K562 (cell line): ENCODE measurements at regions not wholly inside any gene's neighbourhood (a gene's known extent, or its start where the extent isn't known, plus 50 kb on each side); places are given as distances from the start of the nearest gene placed in this dataset.
A peak's percentile ranks its signal among the peaks of the same experiment; 100 is the strongest.

Source experiments
- CHD2 ChIP-seq: IDR thresholded peaks from 2 replicates; pipeline ENCODE4 v1.6.1; 2011; ENCODE audit warnings: low read depth, low read length
- ETV5 ChIP-seq: sonication (generic); formaldehyde crosslinking; IDR thresholded peaks from 2 replicates; pipeline ENCODE4 v1.4.0; 2020; ENCODE audit warnings: low read depth, mild to moderate bottlenecking, missing genetic modification reagents
- FOS ChIP-seq: IDR thresholded peaks from 3 replicates; pipeline ENCODE4 v1.6.1; 2011; ENCODE audit not compliant: insufficient read length; ENCODE audit errors: extremely low read depth
- MTA3 ChIP-seq: fragments of 450-650 bp; formaldehyde crosslinking; IDR thresholded peaks from 2 replicates; pipeline ENCODE4 v1.6.1; 2017; ENCODE audit warnings: mild to moderate bottlenecking, borderline replicate concordance
- NR4A1 ChIP-seq, 2 experiments: fragments of 250-450 bp in 1 of 2; fragments of 450-650 bp in 1 of 2; sonication (Bioruptor Pico) in 1 of 2; IDR thresholded peaks; 2 replicates each; pipeline versions ENCODE4 v1.4.0 to v1.6.1; 2016 to 2020; ENCODE audit warnings: mild to moderate bottlenecking in 2 of 2, missing compliant biosample characterization in 1 of 2, missing genetic modification characterization in 1 of 2, moderate library complexity in 1 of 2
- POLR3G ChIP-seq: IDR thresholded peaks from 2 replicates; pipeline ENCODE4 v1.6.1; 2011; ENCODE audit not compliant: insufficient read length, insufficient replicate concordance; ENCODE audit errors: extremely low read depth
- SNIP1 ChIP-seq: fragments of 450-650 bp; IDR thresholded peaks from 2 replicates; pipeline ENCODE4 v1.7.1; 2017; ENCODE audit warnings: low read depth, mild to moderate bottlenecking
- TCF3 ChIP-seq: sonication (generic); formaldehyde crosslinking; IDR thresholded peaks from 2 replicates; pipeline ENCODE4 v1.4.0; 2020; ENCODE audit warnings: mild to moderate bottlenecking, missing genetic modification reagents
- TSC22D4 ChIP-seq: fragments of 450-650 bp; IDR thresholded peaks from 2 replicates; pipeline ENCODE4 v1.6.1; 2016; ENCODE audit warnings: missing genetic modification characterization, missing biosample characterization, control low read depth
- ZC3H4 ChIP-seq: sonication (generic); formaldehyde crosslinking; IDR thresholded peaks from 2 replicates; pipeline ENCODE4 v1.9.0; 2021; ENCODE audit warnings: missing genetic modification reagents, borderline replicate concordance
- ZNF165 ChIP-seq: fragments of 250-450 bp; sonication (Bioruptor Pico); IDR thresholded peaks from 2 replicates; pipeline ENCODE4 v1.4.0; 2020; ENCODE audit warnings: borderline replicate concordance
- ZNF282 ChIP-seq: sonication (generic); formaldehyde crosslinking; IDR thresholded peaks from 2 replicates; pipeline ENCODE4 v1.8.1; 2023; ENCODE audit warnings: missing genetic modification reagents
- ZNF696 ChIP-seq: fragments of 250-450 bp; sonication (Bioruptor Pico); conservative IDR thresholded peaks from 2 replicates; pipeline ENCODE4 v1.4.0; 2020; ENCODE audit warnings: mild to moderate bottlenecking, moderate library complexity
- ZNF780A ChIP-seq: fragments of 250-450 bp; sonication (Bioruptor Pico); IDR thresholded peaks from 2 replicates; pipeline ENCODE4 v1.5.0; 2021; ENCODE audit warnings: mild to moderate bottlenecking
- TF ChIP-seq, protein P1 (sequence below): fragments of 450-650 bp; IDR thresholded peaks from 2 replicates; pipeline ENCODE4 v1.6.1; 2016; ENCODE audit warnings: borderline replicate concordance
- TF ChIP-seq, protein P2 (sequence below): sonication (generic); formaldehyde crosslinking; IDR thresholded peaks from 2 replicates; pipeline ENCODE4 v1.8.0; 2022; ENCODE audit warnings: mild to moderate bottlenecking, missing genetic modification reagents
- TF ChIP-seq, protein P3 (sequence below): fragments of 200-400 bp; formaldehyde crosslinking; IDR thresholded peaks from 2 replicates; pipeline ENCODE4 v1.6.1; 2017; ENCODE audit warnings: mild to moderate bottlenecking, low read depth, low read length, moderate library complexity
- TF ChIP-seq, protein P4 (sequence below): sonication (generic); formaldehyde crosslinking; IDR thresholded peaks from 2 replicates; pipeline ENCODE4 v1.8.0; 2022; ENCODE audit warnings: mild to moderate bottlenecking, missing genetic modification reagents

DNA sequence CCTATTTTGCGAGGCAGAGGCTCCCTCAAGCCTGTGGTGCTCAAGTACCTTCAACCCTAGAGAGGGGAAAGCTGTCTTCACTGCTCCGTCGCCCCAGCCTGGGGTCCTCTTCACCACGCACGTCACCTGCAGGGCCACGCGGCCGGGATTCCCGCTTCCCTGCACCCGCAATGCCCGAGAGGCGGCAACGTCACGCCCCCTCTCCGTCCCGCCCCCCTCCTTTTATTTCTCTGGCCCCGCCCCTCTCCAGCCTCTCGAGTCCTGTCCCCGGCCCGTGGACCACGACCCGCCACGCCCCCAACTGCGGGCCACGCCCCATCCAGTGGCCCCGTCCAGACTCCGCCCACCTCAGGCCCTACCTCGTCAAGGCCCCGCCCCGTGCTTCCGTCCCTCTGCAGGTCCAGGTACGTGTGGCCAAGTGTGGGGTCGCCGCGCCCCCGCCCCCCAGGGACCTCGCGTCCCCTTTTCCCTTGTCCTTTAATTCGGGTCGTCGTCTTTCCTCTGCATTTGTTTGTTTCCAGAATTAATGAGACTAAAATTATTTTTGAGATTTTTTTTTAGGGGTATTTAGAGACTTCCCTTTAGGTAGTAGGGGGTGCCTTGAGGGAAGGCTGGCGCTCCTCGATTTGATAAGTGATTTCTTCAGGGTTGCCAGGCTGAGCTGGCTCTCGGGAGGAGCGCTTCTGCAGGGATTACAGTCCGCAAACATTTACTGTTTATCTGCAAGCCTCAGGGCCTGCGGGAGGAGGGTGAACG lies 69.8 kb upstream of the BAIAP2L1 start (continued):
- TF ChIP-seq SNIP1 (no peak), ETV5 (CRISPR knock-in tag) (no peak), FOS (no peak), CHD2 (peak; percentile 26; the same call in 1 of the 2 replicates), ZNF780A (CRISPR knock-in tag) (no peak), TCF3 (CRISPR knock-in tag) (no peak), NR4A1 (CRISPR knock-in tag; IDR thresholded peaks at IDR 0.05) (no peak), NR4A1 (tag; IDR thresholded peaks at IDR 0.05) (no peak), ZNF165 (CRISPR knock-in tag) (no peak), ZNF696 (CRISPR knock-in tag) (no peak), ZNF282 (CRISPR knock-in tag) (no peak), MTA3 (no peak), ZC3H4 (CRISPR knock-in tag) (no peak), POLR3G (no peak), TSC22D4 (tag) (no peak)
- TF ChIP-seq, protein P1, sequence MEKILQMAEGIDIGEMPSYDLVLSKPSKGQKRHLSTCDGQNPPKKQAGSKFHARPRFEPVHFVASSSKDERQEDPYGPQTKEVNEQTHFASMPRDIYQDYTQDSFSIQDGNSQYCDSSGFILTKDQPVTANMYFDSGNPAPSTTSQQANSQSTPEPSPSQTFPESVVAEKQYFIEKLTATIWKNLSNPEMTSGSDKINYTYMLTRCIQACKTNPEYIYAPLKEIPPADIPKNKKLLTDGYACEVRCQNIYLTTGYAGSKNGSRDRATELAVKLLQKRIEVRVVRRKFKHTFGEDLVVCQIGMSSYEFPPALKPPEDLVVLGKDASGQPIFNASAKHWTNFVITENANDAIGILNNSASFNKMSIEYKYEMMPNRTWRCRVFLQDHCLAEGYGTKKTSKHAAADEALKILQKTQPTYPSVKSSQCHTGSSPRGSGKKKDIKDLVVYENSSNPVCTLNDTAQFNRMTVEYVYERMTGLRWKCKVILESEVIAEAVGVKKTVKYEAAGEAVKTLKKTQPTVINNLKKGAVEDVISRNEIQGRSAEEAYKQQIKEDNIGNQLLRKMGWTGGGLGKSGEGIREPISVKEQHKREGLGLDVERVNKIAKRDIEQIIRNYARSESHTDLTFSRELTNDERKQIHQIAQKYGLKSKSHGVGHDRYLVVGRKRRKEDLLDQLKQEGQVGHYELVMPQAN, result no peak
- TF ChIP-seq, protein P2, sequence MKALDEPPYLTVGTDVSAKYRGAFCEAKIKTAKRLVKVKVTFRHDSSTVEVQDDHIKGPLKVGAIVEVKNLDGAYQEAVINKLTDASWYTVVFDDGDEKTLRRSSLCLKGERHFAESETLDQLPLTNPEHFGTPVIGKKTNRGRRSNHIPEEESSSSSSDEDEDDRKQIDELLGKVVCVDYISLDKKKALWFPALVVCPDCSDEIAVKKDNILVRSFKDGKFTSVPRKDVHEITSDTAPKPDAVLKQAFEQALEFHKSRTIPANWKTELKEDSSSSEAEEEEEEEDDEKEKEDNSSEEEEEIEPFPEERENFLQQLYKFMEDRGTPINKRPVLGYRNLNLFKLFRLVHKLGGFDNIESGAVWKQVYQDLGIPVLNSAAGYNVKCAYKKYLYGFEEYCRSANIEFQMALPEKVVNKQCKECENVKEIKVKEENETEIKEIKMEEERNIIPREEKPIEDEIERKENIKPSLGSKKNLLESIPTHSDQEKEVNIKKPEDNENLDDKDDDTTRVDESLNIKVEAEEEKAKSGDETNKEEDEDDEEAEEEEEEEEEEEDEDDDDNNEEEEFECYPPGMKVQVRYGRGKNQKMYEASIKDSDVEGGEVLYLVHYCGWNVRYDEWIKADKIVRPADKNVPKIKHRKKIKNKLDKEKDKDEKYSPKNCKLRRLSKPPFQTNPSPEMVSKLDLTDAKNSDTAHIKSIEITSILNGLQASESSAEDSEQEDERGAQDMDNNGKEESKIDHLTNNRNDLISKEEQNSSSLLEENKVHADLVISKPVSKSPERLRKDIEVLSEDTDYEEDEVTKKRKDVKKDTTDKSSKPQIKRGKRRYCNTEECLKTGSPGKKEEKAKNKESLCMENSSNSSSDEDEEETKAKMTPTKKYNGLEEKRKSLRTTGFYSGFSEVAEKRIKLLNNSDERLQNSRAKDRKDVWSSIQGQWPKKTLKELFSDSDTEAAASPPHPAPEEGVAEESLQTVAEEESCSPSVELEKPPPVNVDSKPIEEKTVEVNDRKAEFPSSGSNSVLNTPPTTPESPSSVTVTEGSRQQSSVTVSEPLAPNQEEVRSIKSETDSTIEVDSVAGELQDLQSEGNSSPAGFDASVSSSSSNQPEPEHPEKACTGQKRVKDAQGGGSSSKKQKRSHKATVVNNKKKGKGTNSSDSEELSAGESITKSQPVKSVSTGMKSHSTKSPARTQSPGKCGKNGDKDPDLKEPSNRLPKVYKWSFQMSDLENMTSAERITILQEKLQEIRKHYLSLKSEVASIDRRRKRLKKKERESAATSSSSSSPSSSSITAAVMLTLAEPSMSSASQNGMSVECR (CRISPR knock-in tag), result no peak
- TF ChIP-seq, protein P3, sequence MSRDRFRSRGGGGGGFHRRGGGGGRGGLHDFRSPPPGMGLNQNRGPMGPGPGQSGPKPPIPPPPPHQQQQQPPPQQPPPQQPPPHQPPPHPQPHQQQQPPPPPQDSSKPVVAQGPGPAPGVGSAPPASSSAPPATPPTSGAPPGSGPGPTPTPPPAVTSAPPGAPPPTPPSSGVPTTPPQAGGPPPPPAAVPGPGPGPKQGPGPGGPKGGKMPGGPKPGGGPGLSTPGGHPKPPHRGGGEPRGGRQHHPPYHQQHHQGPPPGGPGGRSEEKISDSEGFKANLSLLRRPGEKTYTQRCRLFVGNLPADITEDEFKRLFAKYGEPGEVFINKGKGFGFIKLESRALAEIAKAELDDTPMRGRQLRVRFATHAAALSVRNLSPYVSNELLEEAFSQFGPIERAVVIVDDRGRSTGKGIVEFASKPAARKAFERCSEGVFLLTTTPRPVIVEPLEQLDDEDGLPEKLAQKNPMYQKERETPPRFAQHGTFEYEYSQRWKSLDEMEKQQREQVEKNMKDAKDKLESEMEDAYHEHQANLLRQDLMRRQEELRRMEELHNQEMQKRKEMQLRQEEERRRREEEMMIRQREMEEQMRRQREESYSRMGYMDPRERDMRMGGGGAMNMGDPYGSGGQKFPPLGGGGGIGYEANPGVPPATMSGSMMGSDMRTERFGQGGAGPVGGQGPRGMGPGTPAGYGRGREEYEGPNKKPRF, result no peak
- TF ChIP-seq, protein P4, sequence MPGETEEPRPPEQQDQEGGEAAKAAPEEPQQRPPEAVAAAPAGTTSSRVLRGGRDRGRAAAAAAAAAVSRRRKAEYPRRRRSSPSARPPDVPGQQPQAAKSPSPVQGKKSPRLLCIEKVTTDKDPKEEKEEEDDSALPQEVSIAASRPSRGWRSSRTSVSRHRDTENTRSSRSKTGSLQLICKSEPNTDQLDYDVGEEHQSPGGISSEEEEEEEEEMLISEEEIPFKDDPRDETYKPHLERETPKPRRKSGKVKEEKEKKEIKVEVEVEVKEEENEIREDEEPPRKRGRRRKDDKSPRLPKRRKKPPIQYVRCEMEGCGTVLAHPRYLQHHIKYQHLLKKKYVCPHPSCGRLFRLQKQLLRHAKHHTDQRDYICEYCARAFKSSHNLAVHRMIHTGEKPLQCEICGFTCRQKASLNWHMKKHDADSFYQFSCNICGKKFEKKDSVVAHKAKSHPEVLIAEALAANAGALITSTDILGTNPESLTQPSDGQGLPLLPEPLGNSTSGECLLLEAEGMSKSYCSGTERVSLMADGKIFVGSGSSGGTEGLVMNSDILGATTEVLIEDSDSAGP (CRISPR knock-in tag), result no peak
